K562 (cell line): ENCODE measurements at regions not wholly inside any gene's neighbourhood (a gene's known extent, or its start where the extent isn't known, plus 50 kb on each side); places are given as distances from the start of the nearest gene placed in this dataset.

Experiments
- POLR2A ChIP-seq: fragments of 450-650 bp; conservative IDR thresholded peaks from 2 replicates; pipeline ENCODE4 v1.6.1; 2016
- PTTG1 ChIP-seq: fragments of 450-650 bp; IDR thresholded peaks from 2 replicates; pipeline ENCODE4 v1.6.1; 2016; ENCODE audit warnings: low read depth, mild to moderate bottlenecking, missing genetic modification characterization, missing compliant biosample characterization
- TAF7 ChIP-seq: fragments of 450-650 bp; IDR thresholded peaks from 2 replicates; pipeline ENCODE4 v1.6.1; 2016; ENCODE audit warnings: missing genetic modification characterization, missing compliant biosample characterization
- TAF9B ChIP-seq: fragments of 450-650 bp; IDR thresholded peaks from 2 replicates; pipeline ENCODE4 v1.6.1; 2018; ENCODE audit warnings: mild to moderate bottlenecking; ENCODE audit not compliant: partially characterized antibody
- TCF7L2 ChIP-seq: fragments of 150-350 bp; IDR thresholded peaks from 2 replicates; pipeline ENCODE4 v1.6.1; 2016; ENCODE audit warnings: low read depth, mild to moderate bottlenecking, low read length, moderate library complexity
- ZNF24 ChIP-seq: fragments of 450-650 bp; IDR thresholded peaks from 2 replicates; pipeline ENCODE4 v1.6.1; 2016
- ZNF354B ChIP-seq: fragments of 250-450 bp; sonication (Bioruptor Pico); IDR thresholded peaks from 2 replicates; pipeline ENCODE4 v1.4.0; 2020
- TF ChIP-seq, protein P1 (sequence below), 2 experiments: fragments of 450-650 bp in 1 of 2; sonication (generic) in 1 of 2; formaldehyde crosslinking in 1 of 2; IDR thresholded peaks in 1 of 2; conservative IDR thresholded peaks in 1 of 2; 2 replicates each; pipeline versions ENCODE4 v1.6.1 to v1.8.1; 2016 to 2023; ENCODE audit warnings: mild to moderate bottlenecking in 2 of 2, moderate library complexity in 2 of 2, inconsistent platforms in 1 of 2, missing genetic modification reagents in 1 of 2
- TF ChIP-seq, protein P2 (sequence below), 3 experiments: IDR thresholded peaks in 2 of 3; conservative IDR thresholded peaks in 1 of 3; 2 replicates each; pipeline ENCODE4 v1.5.1; 2011 to 2012; ENCODE audit warnings: low read length in 3 of 3, mild to moderate bottlenecking in 3 of 3, control low read depth in 2 of 3, improper control_type of control experiment in 1 of 3, inconsistent platforms in 1 of 3, low read depth in 1 of 3, mixed read lengths in 1 of 3, moderate library complexity in 1 of 3; ENCODE audit not compliant: insufficient read depth in 2 of 3

DNA sequence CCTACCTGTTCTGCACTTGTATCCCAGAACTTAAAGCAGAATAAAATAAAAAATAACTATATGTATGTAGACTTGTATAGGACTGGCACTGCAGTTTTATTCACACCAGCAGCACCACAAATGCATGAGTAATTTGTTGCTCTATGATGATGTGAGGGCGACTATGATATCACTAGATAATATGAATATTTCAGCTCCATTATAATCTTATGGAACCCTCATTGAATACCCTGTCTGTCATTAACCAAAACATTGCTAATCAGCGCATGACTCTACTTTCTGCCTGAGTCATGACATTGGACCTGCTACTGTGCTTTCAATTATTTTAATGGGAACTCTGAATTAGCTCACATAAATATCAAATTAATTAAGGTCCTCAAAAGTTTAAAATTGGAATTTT is 129.4 kb upstream of the RHOBTB1 start:
- TF ChIP-seq, protein P1, sequence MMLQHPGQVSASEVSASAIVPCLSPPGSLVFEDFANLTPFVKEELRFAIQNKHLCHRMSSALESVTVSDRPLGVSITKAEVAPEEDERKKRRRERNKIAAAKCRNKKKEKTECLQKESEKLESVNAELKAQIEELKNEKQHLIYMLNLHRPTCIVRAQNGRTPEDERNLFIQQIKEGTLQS (IDR thresholded peaks at IDR 0.05): no peak
- TF ChIP-seq, protein P1 (CRISPR knock-in tag; conservative IDR thresholded peaks at IDR 0.05): no peak
- TF ChIP-seq, protein P2, sequence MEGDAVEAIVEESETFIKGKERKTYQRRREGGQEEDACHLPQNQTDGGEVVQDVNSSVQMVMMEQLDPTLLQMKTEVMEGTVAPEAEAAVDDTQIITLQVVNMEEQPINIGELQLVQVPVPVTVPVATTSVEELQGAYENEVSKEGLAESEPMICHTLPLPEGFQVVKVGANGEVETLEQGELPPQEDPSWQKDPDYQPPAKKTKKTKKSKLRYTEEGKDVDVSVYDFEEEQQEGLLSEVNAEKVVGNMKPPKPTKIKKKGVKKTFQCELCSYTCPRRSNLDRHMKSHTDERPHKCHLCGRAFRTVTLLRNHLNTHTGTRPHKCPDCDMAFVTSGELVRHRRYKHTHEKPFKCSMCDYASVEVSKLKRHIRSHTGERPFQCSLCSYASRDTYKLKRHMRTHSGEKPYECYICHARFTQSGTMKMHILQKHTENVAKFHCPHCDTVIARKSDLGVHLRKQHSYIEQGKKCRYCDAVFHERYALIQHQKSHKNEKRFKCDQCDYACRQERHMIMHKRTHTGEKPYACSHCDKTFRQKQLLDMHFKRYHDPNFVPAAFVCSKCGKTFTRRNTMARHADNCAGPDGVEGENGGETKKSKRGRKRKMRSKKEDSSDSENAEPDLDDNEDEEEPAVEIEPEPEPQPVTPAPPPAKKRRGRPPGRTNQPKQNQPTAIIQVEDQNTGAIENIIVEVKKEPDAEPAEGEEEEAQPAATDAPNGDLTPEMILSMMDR (IDR thresholded peaks at IDR 0.05 in 2 of 3, conservative IDR thresholded peaks at IDR 0.05 in 1 of 3; ENCODE audit: insufficient read depth in 2 of 3, low read depth in 1 of 3, low read length in 3 of 3): no peak
- TF ChIP-seq TAF9B: no peak
- no peak for TF ChIP-seq POLR2A
- no peak for TF ChIP-seq ZNF24
- TF ChIP-seq ZNF354B (CRISPR knock-in tag): no peak
- no peak for TF ChIP-seq PTTG1 (tag)
- TF ChIP-seq TAF7 (tag): no peak
- no peak for TF ChIP-seq TCF7L2
